OCI-LY7 (cell line): ENCODE measurements at regions not wholly inside any gene's neighbourhood (a gene's known extent, or its start where the extent isn't known, plus 50 kb on each side); places are given as distances from the start of the nearest gene placed in this dataset.

Experiments
- CTCF ChIP-seq: fragments of 200-600 bp; sonication (generic); conservative IDR thresholded peaks from 2 replicates; pipeline ENCODE4 v1.5.1; 2014; ENCODE audit warnings: mild to moderate bottlenecking, antibody characterized with exemption, low read length, moderate library complexity, mixed read lengths
- EZH2phosphoT487 ChIP-seq: fragments of 200-600 bp; sonication (generic); IDR thresholded peaks from 2 replicates; pipeline ENCODE4 v1.6.1; 2018; ENCODE audit warnings: low read depth, borderline replicate concordance, mild to moderate bottlenecking, mixed run types, antibody characterized with exemption, low read length, moderate library complexity, mixed read lengths

GRCh38 chr2:126515471-126515870 lies 140.5 kb upstream of the GYPC start:
- no peak for TF ChIP-seq CTCF
- TF ChIP-seq EZH2phosphoT487, result no peak
